Activated naive CD4-positive, alpha-beta T cell treated with anti-CD3 and anti-CD28 coated beads for 36 hours (primary cell): ENCODE measurements at regions not wholly inside any gene's neighbourhood (a gene's known extent, or its start where the extent isn't known, plus 50 kb on each side); places are given as distances from the start of the nearest gene placed in this dataset.
"Not testable (repeated sequence)": the region's sequence is repeated elsewhere in the genome, so short reads cannot be mapped to it uniquely, and the experiment has no call there.

Source experiments
- CTCF ChIA-PET: fragments of 350-600 bp; sonication (Branson Sonifier 250); formaldehyde crosslinking; loops from one replicate; lab custom pipeline; 2021; ENCODE audit warnings: antibody characterized with exemption; lab: Charles Lee
- DNase-seq: peaks from one replicate; pipeline ENCODE4 v3.0.0-alpha.2; 2020
- H3K27ac Mint-ChIP-seq: one replicate; pipeline ENCODE4 v1.8.0; 2021; ENCODE audit warnings: mild to moderate bottlenecking, mixed read lengths
- H3K27me3 Mint-ChIP-seq: one replicate; pipeline ENCODE4 v1.8.0; 2021; ENCODE audit warnings: low read depth, mixed read lengths
- H3K36me3 Mint-ChIP-seq: one replicate; pipeline ENCODE4 v1.8.0; 2021; ENCODE audit warnings: low read depth, mixed read lengths
- H3K4me1 Mint-ChIP-seq: one replicate; pipeline ENCODE4 v1.8.0; 2021; ENCODE audit warnings: low read depth, mixed read lengths
- H3K4me3 Mint-ChIP-seq: one replicate; pipeline ENCODE4 v1.8.0; 2021; ENCODE audit warnings: mild to moderate bottlenecking, moderate library complexity, mixed read lengths
- H3K9me3 Mint-ChIP-seq: one replicate; pipeline ENCODE4 v1.8.0; 2021; ENCODE audit warnings: mixed read lengths
- intact Hi-C: fragments of 100-400 bp; cut with micrococcal nuclease; formaldehyde crosslinking; loops from one replicate; pipeline ENCODE4 v1.15.1; 2023

GRCh38 chr11:22920939-22921565 lies 60.8 kb upstream of the CCDC179 start:
- DNase-seq, result peak; percentile 19
- H3K4me1 Mint-ChIP-seq, result peaks cover 6% of the 10 kb centered on the region
- intact Hi-C loops, result no loop called here
- H3K27me3 Mint-ChIP-seq, result no peaks in the 10 kb centered on the region
- H3K36me3 Mint-ChIP-seq, result no peaks in the 10 kb centered on the region
- no peak overlapping the region for H3K4me3 Mint-ChIP-seq
- CTCF ChIA-PET, result interaction anchor here (0.6 to 0.7 kb wide), 5 partner anchors 101 to 1405 kb away, joined by 3 to 4 read pairs (median 3); no protein-coding TSS in a partner anchor
- no peaks in the 10 kb centered on the region for H3K9me3 Mint-ChIP-seq
- H3K27ac Mint-ChIP-seq, result no peak overlapping the region

- peaks cover 6% of the 10 kb centered on the region for H3K4me1 Mint-ChIP-seq
- no peak for DNase-seq
- no peaks in the 10 kb centered on the region for H3K27me3 Mint-ChIP-seq
- no peaks in the 10 kb centered on the region for H3K9me3 Mint-ChIP-seq
- no peaks in the 10 kb centered on the region for H3K36me3 Mint-ChIP-seq
- CTCF ChIA-PET, result interaction anchor here (0.8 to 1.1 kb wide), 3 partner anchors 52 to 100 kb away, joined by 3 to 4 read pairs (median 3); partner anchors contain the start of gene SVIP
- no peak overlapping the region for H3K27ac Mint-ChIP-seq
- intact Hi-C loops, result no loop called here
- H3K4me3 Mint-ChIP-seq, result no peak overlapping the region
These were observed 62.4 kb upstream of the CCDC179 start for GRCh38 chr11:22922672-22923071.

DNA sequence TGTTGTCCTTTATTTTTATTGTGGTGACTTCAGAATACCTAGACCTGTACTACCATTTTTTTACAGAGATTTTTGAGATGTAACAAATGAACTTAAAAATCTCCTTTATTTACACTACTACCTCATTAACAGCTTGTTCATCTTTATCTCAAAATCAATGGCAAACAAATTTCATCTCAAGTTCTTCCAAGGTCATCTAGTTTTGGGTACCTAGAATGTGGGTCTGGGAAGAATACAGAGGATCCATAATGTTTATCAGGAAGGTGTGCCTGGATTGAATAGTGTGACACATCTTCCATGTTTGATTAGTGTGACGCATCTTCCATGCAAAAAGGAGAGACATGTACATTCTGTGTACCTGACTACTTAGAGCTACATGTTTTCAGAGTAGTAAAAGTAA lies 63.3 kb upstream of the CCDC179 start:
- no peaks in the 10 kb centered on the region for H3K36me3 Mint-ChIP-seq
- intact Hi-C loops, result no loop called here
- H3K4me1 Mint-ChIP-seq, result peaks cover 6% of the 10 kb centered on the region
- CTCF ChIA-PET, result interaction anchor here (1.1 kb wide), 1 partner anchor 99 kb away, joined by 4 read pairs; no protein-coding TSS in a partner anchor
- no peak overlapping the region for H3K27ac Mint-ChIP-seq
- no peaks in the 10 kb centered on the region for H3K27me3 Mint-ChIP-seq
- H3K9me3 Mint-ChIP-seq, result no peaks in the 10 kb centered on the region
- no peak for DNase-seq
- H3K4me3 Mint-ChIP-seq, result no peak overlapping the region

DNA sequence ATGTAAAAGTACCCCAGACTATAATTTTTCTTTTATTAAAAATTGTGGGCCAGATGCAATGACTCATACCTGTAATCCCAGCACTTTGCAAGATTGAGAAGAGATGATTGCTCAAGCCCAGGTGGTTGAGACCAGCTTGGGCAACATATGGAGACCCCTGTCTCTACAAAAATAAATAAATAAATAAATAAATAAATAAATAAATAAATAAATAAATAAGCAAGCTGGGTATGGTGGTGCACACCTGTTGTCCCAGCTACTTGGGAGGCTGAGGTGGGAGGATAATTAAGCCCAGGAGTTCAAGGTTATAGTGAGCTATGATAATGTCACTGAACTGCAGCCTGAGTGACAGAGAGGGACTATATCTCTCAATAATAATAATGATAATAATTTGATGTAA lies 66.1 kb upstream of the CCDC179 start:
- no peaks in the 10 kb centered on the region for H3K27me3 Mint-ChIP-seq
- no peaks in the 10 kb centered on the region for H3K4me1 Mint-ChIP-seq
- H3K9me3 Mint-ChIP-seq, result no peaks in the 10 kb centered on the region
- CTCF ChIA-PET, result no interaction called here
- no peak overlapping the region for H3K27ac Mint-ChIP-seq
- no peak for DNase-seq
- intact Hi-C loops, result no loop called here
- H3K36me3 Mint-ChIP-seq, result no peaks in the 10 kb centered on the region
- H3K4me3 Mint-ChIP-seq, result no peak overlapping the region

DNA sequence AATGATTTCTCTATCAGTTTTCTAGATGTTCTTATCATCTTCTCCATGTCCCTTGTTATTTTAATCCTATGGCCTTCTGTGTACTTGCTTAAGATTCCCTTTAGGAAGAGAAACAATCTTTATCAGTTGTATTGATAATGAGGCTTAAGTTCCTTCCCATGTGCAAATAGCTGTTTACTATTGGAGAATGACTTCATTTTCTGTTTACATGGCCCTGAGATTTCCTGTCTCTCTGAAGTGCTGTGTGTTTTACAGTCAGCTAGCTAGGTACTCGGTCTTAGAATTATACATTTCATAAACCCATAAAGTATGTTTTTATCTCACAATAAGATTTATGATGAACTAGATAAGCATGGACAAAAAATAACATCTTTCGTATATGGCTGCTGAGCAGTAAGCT lies 67.5 kb upstream of the CCDC179 start:
- Mint-ChIP-seq H3K27ac (no peak overlapping the region), H3K4me1 (no peaks in the 10 kb centered on the region), H3K9me3 (no peaks in the 10 kb centered on the region), H3K4me3 (no peak overlapping the region), H3K36me3 (no peaks in the 10 kb centered on the region), H3K27me3 (no peaks in the 10 kb centered on the region)
- intact Hi-C loops, result no loop called here
- no peak for DNase-seq
- CTCF ChIA-PET, result no interaction called here

DNA sequence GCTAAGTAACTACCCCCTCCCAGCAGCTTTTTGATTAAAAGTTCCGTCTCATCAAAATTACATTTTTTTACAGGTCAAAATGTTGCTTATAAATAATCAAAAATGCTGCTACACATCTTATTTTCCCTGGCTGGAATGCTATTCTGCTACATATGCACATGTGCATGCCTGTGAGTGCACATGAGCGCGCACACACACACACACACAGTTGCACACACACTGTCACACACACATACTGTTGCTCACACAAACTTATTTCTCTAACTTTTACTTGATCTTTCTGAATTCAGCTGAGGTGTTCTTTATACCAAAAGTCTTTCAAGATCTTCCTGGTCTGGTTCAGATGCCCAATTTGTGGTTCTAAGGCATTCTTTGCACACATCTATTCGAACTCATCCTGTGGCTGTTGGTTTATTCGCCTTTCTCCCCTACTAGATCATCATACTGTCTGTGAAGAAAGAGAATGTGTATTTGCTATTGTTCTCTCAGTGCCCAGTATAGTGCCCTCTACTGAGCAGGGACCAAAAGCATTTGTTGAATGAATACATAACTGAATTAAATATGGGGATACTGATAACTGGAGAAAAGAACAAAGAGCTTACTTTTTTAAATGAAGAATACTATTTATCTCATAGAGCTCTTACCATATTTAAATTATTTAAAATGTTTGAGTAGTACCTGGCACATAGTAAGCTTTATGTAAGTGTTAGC lies 68.1 kb upstream of the CCDC179 start:
- no peak overlapping the region for H3K4me3 Mint-ChIP-seq
- no peaks in the 10 kb centered on the region for H3K27me3 Mint-ChIP-seq
- DNase-seq, result no peak
- CTCF ChIA-PET, result no interaction called here
- H3K27ac Mint-ChIP-seq, result no peak overlapping the region
- no peaks in the 10 kb centered on the region for H3K4me1 Mint-ChIP-seq
- intact Hi-C loops, result no loop called here
- H3K36me3 Mint-ChIP-seq, result no peaks in the 10 kb centered on the region
- no peaks in the 10 kb centered on the region for H3K9me3 Mint-ChIP-seq

GRCh38 chr11:22930816-22931594 lies 70.7 kb upstream of the CCDC179 start:
- Mint-ChIP-seq H3K9me3 (no peaks in the 10 kb centered on the region), H3K4me1 (no peaks in the 10 kb centered on the region), H3K27me3 (no peaks in the 10 kb centered on the region), H3K27ac (no peak overlapping the region), H3K36me3 (no peaks in the 10 kb centered on the region), H3K4me3 (no peak overlapping the region)
- intact Hi-C loops, result no loop called here
- DNase-seq, result no peak
- CTCF ChIA-PET, result no interaction called here

- Mint-ChIP-seq H3K9me3 (peaks cover 8% of the 10 kb centered on the region), H3K4me1 (no peaks in the 10 kb centered on the region), H3K36me3 (peaks cover 4% of the 10 kb centered on the region), H3K27me3 (no peaks in the 10 kb centered on the region), H3K27ac (no peak overlapping the region), H3K4me3 (no peak overlapping the region)
- intact Hi-C loops, result no loop called here
- no peak for DNase-seq
- CTCF ChIA-PET, result no interaction called here
These were observed 78.4 kb upstream of the CCDC179 start for GRCh38 chr11:22938691-22939090.

- intact Hi-C loops, H3K9me3 Mint-ChIP-seq, DNase-seq, H3K4me3 Mint-ChIP-seq, H3K36me3 Mint-ChIP-seq, CTCF ChIA-PET, H3K4me1 Mint-ChIP-seq, H3K27ac Mint-ChIP-seq, H3K27me3 Mint-ChIP-seq: not testable (repeated sequence)
These were observed 81.3 kb upstream of the CCDC179 start for GRCh38 chr11:22941544-22941943.

- Mint-ChIP-seq H3K27ac (no peak overlapping the region), H3K4me1 (no peaks in the 10 kb centered on the region), H3K36me3 (peaks cover 2% of the 10 kb centered on the region), H3K9me3 (peaks cover 8% of the 10 kb centered on the region), H3K27me3 (no peaks in the 10 kb centered on the region), H3K4me3 (no peak overlapping the region)
- intact Hi-C loops, result no loop called here
- no peak for DNase-seq
- CTCF ChIA-PET, result no interaction called here
These were observed 97.5 kb upstream of the CCDC179 start for GRCh38 chr11:22957786-22958185.

- CTCF ChIA-PET, result interaction anchor here (1.0 kb wide), 1 partner anchor 52 kb away, joined by 3 read pairs; no protein-coding TSS in a partner anchor
- peaks cover 20% of the 10 kb centered on the region for H3K9me3 Mint-ChIP-seq
- no peak overlapping the region for H3K27ac Mint-ChIP-seq
- DNase-seq, result no peak
- H3K27me3 Mint-ChIP-seq, result no peaks in the 10 kb centered on the region
- intact Hi-C loops, result no loop called here
- peaks cover 10% of the 10 kb centered on the region for H3K36me3 Mint-ChIP-seq
- H3K4me1 Mint-ChIP-seq, result peaks cover 3% of the 10 kb centered on the region
- H3K4me3 Mint-ChIP-seq, result no peak overlapping the region
These were observed 114.0 kb upstream of the CCDC179 start for GRCh38 chr11:22974251-22974650.

DNA sequence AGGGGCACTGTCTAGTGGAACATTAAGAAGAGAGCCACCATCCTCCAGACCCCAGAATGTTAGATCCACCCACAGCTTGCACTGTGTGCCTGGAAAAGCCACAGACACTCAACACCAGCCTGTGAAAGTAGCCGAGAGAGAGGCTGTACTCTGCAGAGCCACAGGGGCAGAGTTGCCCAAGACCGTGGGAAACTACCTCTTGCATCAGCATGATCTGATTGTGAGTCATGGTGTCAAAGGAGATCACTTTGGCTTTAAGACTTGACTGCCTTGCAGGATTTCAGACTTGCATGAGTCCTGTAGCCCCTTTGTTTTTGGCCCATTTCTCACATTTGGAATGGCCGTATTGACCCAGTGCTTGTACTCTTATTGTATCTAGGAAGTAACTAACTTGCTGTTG lies 115.9 kb upstream of the CCDC179 start:
- Mint-ChIP-seq H3K27ac (no peak overlapping the region), H3K27me3 (no peaks in the 10 kb centered on the region), H3K36me3 (peaks cover 6% of the 10 kb centered on the region), H3K4me1 (peaks cover 3% of the 10 kb centered on the region), H3K4me3 (no peak overlapping the region), H3K9me3 (peaks cover 10% of the 10 kb centered on the region)
- intact Hi-C loops, result no loop called here
- CTCF ChIA-PET, result no interaction called here
- peak; percentile 51 for DNase-seq
